Ascending aorta (tissue), 2 donors: ENCODE measurements at regions not wholly inside any gene's neighbourhood (a gene's known extent, or its start where the extent isn't known, plus 50 kb on each side); places are given as distances from the start of the nearest gene placed in this dataset.

Source experiments
- DNase-seq, 2 donors: peaks; one replicate each; pipeline ENCODE4 v3.0.0-alpha.2; 2019; ENCODE audit warnings: low spot score in 2 of 2
- H3K27ac ChIP-seq, 2 donors: fragments of 200-600 bp; sonication (generic); one replicate each; pipeline ENCODE4 v1.5.1; 2016 to 2017; ENCODE audit warnings: mild to moderate bottlenecking in 1 of 2
- H3K27me3 ChIP-seq: fragments of 200-600 bp; sonication (generic); one replicate; pipeline ENCODE4 v1.5.1; 2017
- H3K36me3 ChIP-seq, 2 donors: fragments of 200-600 bp; sonication (generic); one replicate each; pipeline ENCODE4 v1.5.1; 2016
- H3K4me1 ChIP-seq, 2 donors: fragments of 200-600 bp; sonication (generic); one replicate each; pipeline ENCODE4 v1.5.1; 2016 to 2017; ENCODE audit warnings: mild to moderate bottlenecking in 1 of 2
- H3K4me3 ChIP-seq, 2 donors: fragments of 200-600 bp; sonication (generic); one replicate each; pipeline ENCODE4 v1.5.1; 2016 to 2017; ENCODE audit warnings: mild to moderate bottlenecking in 1 of 2
- H3K9me3 ChIP-seq, 2 donors: fragments of 200-600 bp; sonication (generic); one replicate each; pipeline ENCODE4 v1.5.1; 2016
- CTCF ChIP-seq, 3 experiments: fragments of 200-600 bp in 2 of 3; fragments of 450-650 bp in 1 of 3; sonication (generic) in 2 of 3; IDR thresholded peaks; one replicate each; pipeline ENCODE4 v1.5.1; 2016 to 2019; ENCODE audit warnings: antibody characterized with exemption in 3 of 3, mild to moderate bottlenecking in 1 of 3, moderate library complexity in 1 of 3
- intact Hi-C: fragments of 100-400 bp; cut with DNase I; formaldehyde crosslinking; loops from one replicate; pipeline ENCODE4 v1.15.1; 2023

DNA sequence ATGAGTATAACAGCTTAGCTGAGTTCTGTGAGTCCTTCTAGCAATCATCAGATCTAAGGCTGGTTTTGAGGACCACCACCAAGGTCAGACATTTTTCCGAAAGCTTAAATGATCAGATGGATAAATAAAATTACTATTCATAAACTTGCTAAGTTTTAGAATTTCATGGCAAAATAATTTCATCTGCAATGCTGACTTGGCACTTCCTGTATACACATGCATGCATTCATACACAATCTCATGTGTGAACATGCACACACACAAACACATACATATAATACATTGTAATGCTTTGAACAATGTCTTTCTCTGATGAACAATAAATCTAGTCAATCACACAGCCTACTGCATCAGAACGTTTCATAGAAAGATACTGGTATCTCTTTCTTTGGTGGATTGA lies 1068.3 kb downstream of the HACE1 start:
- Histone ChIP-seq H3K27ac (no peak overlapping the region), H3K36me3 (no peaks in the 10 kb centered on the region), H3K4me3 (no peak overlapping the region), H3K4me1 (no peaks in the 10 kb centered on the region), H3K27me3 (no peaks in the 10 kb centered on the region), H3K9me3 (no peaks in the 10 kb centered on the region)
- intact Hi-C loops = no loop called here
- no peak for TF ChIP-seq CTCF (IDR thresholded peaks at IDR 0.05)
- no peak for DNase-seq

DNA sequence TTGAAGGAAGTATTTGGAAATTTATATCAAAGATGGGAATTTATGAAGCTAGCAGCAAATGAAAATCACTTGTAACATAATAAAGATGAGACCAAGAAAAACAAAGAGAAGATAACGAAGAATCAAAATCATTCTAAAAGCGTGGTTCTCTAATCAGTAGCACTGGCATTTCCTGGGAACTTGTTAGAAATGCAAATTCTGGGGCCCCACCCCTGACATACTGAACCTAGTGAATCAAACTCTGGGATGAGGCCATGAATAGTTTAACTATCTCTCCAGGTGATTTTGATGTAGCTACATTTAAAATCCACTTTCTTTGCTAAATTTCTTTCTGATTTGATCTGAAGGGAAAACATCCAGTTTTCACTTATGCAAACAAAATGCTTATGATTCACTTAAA lies 1075.6 kb downstream of the HACE1 start:
- no peak for TF ChIP-seq CTCF (IDR thresholded peaks at IDR 0.05)
- Histone ChIP-seq H3K4me3 (no peak overlapping the region), H3K27me3 (no peaks in the 10 kb centered on the region), H3K9me3 (no peaks in the 10 kb centered on the region), H3K36me3 (no peaks in the 10 kb centered on the region), H3K4me1 (no peaks in the 10 kb centered on the region), H3K27ac (no peak overlapping the region)
- intact Hi-C loops = no loop called here
- DNase-seq = no peak

DNA sequence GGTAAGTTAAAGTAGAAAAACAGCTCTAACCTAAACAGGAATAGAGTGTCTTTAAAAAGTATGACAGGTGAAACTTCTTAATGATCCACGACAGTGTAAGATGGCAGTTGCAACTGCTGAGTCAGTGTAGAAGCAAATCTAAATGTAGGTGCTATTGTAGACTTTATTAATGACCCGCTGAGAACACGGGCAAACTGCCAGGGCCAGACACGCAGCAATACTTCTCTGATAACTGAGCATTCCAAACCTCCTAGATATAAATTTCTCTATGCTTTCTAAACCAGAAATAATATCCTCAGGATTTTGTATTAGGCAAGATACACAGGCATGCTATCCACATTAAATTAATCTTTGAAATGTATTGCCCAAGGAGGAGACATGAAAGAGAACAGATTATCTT lies 1076.4 kb downstream of the HACE1 start:
- Histone ChIP-seq H3K9me3 (no peaks in the 10 kb centered on the region), H3K27me3 (no peaks in the 10 kb centered on the region), H3K4me1 (no peaks in the 10 kb centered on the region), H3K27ac (no peak overlapping the region), H3K4me3 (no peak overlapping the region), H3K36me3 (no peaks in the 10 kb centered on the region)
- no peak for DNase-seq
- intact Hi-C loops = no loop called here
- no peak for TF ChIP-seq CTCF (IDR thresholded peaks at IDR 0.05)

- H3K27ac ChIP-seq = no peak overlapping the region
- H3K36me3 ChIP-seq = no peaks in the 10 kb centered on the region
- no peaks in the 10 kb centered on the region for H3K27me3 ChIP-seq
- no peak overlapping the region for H3K4me3 ChIP-seq
- no peak for TF ChIP-seq CTCF (IDR thresholded peaks at IDR 0.05)
- DNase-seq = no peak
- intact Hi-C loops = no loop called here
- H3K9me3 ChIP-seq = no peaks in the 10 kb centered on the region
- no peaks in the 10 kb centered on the region for H3K4me1 ChIP-seq
Observed at GRCh38 chr6:103769431-103769830, 1090.3 kb downstream of the HACE1 start.

- H3K36me3 ChIP-seq = no peaks in the 10 kb centered on the region
- intact Hi-C loops = no loop called here
- no peak overlapping the region for H3K4me3 ChIP-seq
- no peaks in the 10 kb centered on the region for H3K9me3 ChIP-seq
- DNase-seq = no peak
- no peaks in the 10 kb centered on the region for H3K27me3 ChIP-seq
- no peaks in the 10 kb centered on the region for H3K4me1 ChIP-seq
- no peak overlapping the region for H3K27ac ChIP-seq
- TF ChIP-seq CTCF (IDR thresholded peaks at IDR 0.05) = no peak
Observed at GRCh38 chr6:103750603-103751002, 1109.1 kb downstream of the HACE1 start.

DNA sequence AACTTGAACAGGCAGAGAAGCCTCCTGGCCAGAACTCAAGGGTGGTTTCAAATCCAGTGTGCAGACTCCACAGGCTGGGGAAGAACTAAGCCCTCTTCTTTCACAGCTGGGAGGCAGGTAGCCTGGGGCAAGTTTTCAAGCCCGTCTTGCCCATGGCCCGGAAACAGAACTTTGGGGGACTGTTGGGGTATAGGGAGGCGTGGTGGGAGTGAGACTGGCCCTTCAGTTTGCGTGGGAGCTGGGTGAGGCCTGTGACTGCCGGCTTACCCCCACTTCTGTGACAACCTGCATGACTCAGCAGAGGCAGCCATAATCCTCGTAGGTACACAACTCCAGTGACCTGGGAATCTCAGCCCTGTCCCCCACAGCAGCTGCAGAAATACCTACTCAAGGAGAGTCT lies 1125.7 kb downstream of the HACE1 start:
- no peaks in the 10 kb centered on the region for H3K27me3 ChIP-seq
- intact Hi-C loops = no loop called here

More for the DNA sequence above, 1125.7 kb downstream of the HACE1 start:
- DNase-seq = no peak
- H3K36me3 ChIP-seq = no peaks in the 10 kb centered on the region
- no peaks in the 10 kb centered on the region for H3K9me3 ChIP-seq
- no peak overlapping the region for H3K27ac ChIP-seq
- H3K4me3 ChIP-seq = no peak overlapping the region
- TF ChIP-seq CTCF (IDR thresholded peaks at IDR 0.05) = no peak
- H3K4me1 ChIP-seq = no peaks in the 10 kb centered on the region
